Left ventricle myocardium superior (tissue), 1 donor: ENCODE measurements at regions not wholly inside any gene's neighbourhood (a gene's known extent, or its start where the extent isn't known, plus 50 kb on each side); places are given as distances from the start of the nearest gene placed in this dataset.
"Not testable (repeated sequence)": the region's sequence is repeated elsewhere in the genome, so short reads cannot be mapped to it uniquely, and the experiment has no call there.

Experiments used
- ATAC-seq: fragments of 200-7000 bp; cut with Tn5 transposase; one replicate; pipeline ENCODE4 v1.9.1; 2020; ENCODE audit warnings: mild to moderate bottlenecking, moderate library complexity
- DNase-seq: peaks from one replicate; pipeline ENCODE4 v3.0.0-alpha.2; 2020
- intact Hi-C: fragments of 100-400 bp; cut with micrococcal nuclease; formaldehyde crosslinking; loops from one replicate; pipeline ENCODE4 v1.11.0; 2022
- donor health status: DM: no; HTN: yes; CAD: no; lungs with severe emphysema.

- ATAC-seq (no peak), DNase-seq (no peak)
- intact Hi-C loops, result no loop called here
These were observed 1524.9 kb downstream of the BRD1 start for GRCh38 chr22:48302657-48303368.

DNA sequence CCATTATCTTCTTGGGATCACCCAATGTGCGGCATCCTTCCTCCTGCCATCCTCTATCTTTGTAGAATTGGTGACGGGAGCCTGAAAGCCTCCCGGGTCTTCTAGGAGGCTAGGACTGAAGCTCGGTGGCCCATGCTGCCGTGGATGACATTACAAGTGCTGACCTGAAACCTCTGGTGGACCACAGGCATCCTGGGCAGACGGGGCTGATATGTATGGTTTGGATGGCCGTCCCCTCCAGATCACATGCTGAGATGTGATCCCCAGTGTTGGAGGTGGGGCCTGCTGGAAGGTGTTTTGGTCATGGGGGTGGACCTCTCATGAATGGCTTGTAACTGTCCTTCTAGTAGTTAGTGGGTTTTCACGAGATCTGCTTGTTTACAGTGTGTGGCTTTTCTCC lies 1525.8 kb downstream of the BRD1 start:
- ATAC-seq, result no peak
- DNase-seq, result no peak
- intact Hi-C loops, result no loop called here

GRCh38 chr22:48301421-48301820 lies 1526.3 kb downstream of the BRD1 start:
- DNase-seq (no peak), ATAC-seq (no peak)
- intact Hi-C loops, result no loop called here

DNA sequence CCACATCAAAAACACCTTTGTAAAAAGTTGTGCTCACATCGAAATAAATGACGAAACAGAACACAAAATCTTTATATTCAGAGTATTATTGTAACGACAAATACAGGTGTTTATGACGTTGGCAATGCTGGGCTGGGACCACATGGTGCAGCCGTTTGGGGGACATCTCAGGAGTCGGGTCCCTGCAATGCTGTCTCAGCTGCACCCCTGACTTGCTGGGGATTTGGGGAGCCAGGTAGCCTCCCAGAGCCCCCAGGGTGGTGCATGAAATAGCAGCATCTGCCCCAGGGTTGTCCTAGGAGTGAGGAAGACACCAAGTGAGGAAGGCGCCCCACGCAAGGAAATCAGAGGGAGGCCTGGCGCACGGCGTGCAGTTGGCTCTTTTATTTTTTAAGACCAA lies 1526.8 kb downstream of the BRD1 start:
- ATAC-seq (no peak), DNase-seq (no peak)
- intact Hi-C loops, result no loop called here

- DNase-seq, result no peak
These were observed 1527.9 kb downstream of the BRD1 start for GRCh38 chr22:48299801-48300200.

GRCh38 chr22:48299124-48299523 lies 1528.5 kb downstream of the BRD1 start:
- DNase-seq, result no peak
- intact Hi-C loops, result no loop called here
- ATAC-seq, result no peak

More at GRCh38 chr22:48299801-48300200, 1527.9 kb downstream of the BRD1 start:
- intact Hi-C loops, result no loop called here
- ATAC-seq, result no peak

GRCh38 chr22:48297296-48297695 lies 1530.4 kb downstream of the BRD1 start:
- ATAC-seq (no peak), DNase-seq (no peak)
- intact Hi-C loops, result no loop called here

DNA sequence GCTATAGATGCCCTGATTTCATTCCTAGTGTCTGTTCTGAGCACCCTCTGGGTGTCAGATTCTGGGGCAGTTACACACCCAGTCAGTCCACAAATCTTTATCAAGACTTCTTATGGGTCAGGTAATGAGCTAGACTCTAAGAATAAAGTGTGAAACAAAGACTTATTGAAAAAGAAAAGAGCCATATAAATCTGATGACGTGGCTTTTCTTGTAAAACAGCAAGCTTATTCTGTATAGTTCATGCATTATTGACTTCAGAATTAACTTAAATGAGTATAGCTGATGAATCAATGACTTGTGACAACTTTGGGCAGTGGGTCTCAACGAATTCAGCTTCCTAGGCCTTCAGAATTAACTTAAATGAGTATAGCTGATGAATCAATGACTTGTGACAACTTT lies 1527.5 kb downstream of the TBC1D22A start:
- DNase-seq, ATAC-seq, intact Hi-C loops: not testable (repeated sequence)

DNA sequence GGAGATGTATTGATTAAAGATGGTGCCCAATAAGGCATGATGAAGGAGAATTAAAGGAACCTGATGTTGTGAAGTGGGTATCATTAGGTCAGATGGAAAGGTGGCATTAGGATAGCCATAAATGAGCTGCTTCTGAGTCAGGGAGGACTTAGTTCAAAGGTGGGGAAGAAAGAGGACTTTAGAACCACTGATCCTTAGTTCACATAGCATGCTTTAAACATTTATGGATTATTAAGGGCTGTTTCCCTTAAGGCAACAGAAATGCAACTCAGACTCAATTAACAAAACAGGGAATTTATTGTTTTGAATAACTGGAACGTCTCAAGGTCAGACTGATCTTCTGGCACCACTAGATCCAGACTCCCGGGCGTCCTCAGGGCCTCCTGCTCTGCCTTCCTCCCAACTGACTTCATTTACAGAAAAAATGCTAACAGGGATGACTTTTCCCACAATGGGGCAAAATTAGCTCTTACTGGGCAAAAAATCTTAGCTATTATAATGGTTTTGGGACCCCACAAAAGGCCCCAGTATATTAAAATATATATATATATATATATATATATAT lies 1526.0 kb downstream of the TBC1D22A start:
- ATAC-seq (no peak), DNase-seq (no peak)
- intact Hi-C loops, result no loop called here

DNA sequence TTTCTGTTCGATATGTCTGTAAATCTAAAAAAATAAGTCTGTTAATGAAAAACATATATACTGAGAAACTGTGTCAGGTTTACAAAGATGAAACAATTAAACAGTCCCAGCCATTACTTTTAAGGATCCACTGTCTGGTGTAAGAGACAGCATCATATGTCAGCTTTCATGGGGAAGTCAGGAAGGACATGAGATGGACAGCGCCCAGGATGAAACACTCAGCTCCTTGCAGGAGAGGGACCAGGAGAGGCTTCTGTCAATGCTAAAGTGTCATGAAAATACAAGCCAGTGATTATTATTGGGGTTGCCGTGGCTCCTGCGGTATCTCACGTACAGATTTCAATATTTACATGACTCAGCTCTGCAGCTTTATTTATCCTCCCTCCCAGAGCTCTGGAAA lies 1524.6 kb downstream of the TBC1D22A start:
- DNase-seq (no peak), ATAC-seq (no peak)
- intact Hi-C loops, result no loop called here

DNA sequence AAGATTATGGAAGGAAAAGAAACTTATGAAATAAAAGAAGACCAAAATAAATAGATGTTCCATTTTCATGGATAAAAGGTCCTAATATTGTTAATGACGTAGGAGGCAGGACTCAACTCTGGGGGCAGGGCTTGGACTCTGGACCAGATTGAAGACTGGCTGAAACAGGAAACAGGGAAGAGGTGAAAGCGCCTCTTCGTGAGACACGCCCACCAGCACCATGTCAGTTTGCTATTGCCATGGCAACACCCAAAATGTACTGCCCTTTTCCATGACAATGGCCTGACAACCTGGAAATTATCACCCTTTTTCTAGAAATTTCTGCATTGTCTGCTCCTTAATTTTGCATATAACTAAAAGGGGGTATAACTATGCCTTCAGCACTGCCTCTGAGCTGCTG lies 1522.2 kb downstream of the TBC1D22A start:
- intact Hi-C loops, result no loop called here
- ATAC-seq (no peak), DNase-seq (no peak)

GRCh38 chr22:48282804-48283203 lies 1520.4 kb downstream of the TBC1D22A start:
- ATAC-seq (no peak), DNase-seq (no peak)
- intact Hi-C loops, result no loop called here

GRCh38 chr22:48279461-48279756 lies 1517.0 kb downstream of the TBC1D22A start:
- no peak for ATAC-seq
- DNase-seq, result no peak
- intact Hi-C loops, result no loop called here

DNA sequence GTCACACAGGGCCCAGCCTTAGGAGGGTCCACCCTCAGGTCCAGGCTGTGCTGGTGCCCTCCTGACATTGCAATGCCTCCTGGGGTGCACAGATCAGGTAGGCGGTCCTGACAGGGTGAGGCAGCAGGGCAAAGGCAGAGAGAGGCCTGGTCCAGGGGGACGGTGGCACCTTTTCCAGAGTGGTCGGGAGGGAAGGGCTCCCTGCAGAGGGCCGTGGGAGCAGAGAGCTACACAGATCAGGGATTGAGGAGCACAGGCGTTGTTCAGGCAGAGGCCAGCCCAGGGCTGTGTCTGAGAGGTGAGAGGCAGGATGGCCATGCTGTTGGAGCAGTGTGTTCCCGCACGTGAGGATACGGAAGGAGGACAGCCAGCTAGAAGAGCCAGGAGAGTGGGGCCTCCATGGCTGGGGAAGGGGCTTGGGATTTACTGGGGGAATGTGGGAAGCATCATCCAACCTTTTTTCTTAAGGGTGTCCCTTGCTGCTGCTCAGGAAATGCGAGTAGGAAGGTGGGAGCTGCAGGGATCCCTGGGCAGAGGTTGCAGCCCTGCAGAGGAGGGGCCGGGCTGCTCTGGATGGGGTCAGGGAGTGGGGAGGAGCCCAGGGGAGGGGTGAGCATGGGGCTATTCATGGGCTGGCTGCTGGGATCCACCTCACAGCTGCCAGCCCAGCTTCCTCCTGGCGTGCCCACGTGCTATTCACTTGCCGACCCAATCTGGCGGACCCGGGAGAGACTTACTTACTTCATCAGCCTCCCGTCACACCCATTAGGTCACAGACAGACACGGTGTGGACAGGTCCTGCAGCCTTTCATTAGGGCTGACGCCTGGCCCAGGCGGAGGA lies 1516.4 kb downstream of the TBC1D22A start:
- no peak for DNase-seq
- intact Hi-C loops, result no loop called here
- no peak for ATAC-seq

DNA sequence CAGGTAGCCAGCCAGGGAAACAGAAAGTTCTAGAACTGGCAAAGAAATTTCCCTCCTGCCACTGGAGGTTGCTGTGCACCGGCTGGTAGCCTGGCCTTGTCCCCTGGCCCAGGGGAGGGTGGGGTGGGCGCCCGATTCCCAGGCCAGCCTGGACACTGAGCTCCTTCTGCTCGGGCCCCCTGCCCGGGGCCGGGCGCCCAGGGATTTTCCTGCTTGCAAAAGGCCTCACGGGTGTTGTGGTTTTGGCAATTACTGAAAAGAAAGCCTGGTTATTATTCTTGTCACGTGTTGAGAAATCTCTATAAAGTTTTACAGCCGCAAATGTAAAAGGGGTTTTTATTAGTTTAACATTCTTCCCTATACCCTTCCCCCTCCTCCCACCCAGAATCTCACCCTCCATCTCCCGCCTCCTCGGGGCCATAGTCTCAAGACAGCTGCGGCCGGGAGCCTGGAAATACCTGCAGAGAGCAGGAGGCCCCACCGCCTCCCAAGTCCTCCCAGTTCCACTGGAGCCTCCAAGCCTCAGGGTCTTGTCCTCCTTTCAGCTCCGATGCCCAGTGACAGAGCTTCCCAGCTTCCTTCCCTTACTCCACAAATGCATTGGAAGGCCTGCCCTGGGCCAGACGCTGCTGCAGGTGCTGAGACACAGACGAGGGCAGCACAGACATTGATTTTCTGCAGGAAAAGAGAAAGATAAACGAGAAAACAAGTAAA lies 1515.6 kb downstream of the TBC1D22A start:
- ATAC-seq, result no peak
- no peak for DNase-seq
- intact Hi-C loops, result no loop called here

DNA sequence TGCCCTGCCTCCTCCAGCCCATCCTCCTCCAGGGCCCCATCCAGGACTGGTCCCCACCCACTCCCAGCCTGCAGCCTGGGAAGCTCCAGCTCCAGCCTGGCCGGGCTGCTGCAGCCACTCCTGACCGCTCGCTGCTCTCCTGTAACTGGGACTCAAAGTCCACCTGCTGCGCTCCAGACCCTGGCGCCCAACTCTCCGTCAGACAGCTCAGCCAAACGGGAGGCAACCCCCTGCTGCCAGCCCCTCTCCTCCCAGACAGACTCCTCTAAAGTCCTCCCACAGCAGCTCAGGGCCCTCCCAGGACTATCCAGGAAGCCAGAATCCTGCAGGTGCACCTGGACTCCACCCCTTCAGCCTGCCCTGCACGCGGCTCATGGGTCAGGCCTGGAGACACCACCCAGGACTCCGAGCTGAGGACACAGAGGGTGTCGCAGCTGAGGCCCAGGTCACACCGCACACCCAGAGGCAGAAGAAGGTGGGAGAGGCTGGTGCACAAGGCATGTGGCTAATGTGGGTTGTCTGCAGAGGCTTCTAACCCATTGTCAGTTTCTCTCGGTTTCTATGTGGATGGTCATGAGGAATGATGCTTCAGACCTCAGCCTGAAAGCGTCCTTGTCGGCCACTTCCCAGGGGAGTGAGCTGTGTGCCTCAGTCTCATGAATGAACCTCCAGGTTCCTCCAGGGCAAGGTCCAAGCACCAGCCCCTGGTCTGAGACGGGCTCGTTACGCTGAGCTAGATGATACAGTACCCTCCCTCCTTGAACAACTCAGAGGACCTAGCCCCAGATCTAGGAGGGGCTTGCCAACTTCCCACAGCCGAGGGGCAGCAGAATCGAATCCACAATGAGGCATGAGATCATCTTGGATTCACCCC lies 1514.8 kb downstream of the TBC1D22A start:
- ATAC-seq (no peak), DNase-seq (no peak)
- intact Hi-C loops, result no loop called here

DNA sequence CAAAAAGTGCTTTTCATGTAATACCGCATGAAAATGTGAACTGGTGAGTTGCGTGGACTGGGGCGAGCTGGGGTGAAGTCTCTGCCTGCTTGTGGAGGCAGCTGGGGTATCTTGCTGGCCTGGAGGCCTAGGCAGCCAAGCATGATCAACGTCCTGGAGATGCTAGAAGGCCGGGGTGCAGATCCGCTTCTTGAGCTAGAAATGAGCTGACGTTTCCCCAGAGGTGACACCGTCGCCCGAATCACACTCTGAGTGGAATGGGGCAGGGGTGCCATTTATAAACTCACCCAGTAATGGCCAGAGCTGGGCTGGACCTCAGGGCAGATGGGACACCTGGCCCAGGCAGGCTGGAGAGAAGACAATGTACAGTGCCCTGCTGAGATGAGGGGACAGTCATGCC lies 1513.0 kb downstream of the TBC1D22A start:
- intact Hi-C loops, result no loop called here
- ATAC-seq (no peak), DNase-seq (no peak)

DNA sequence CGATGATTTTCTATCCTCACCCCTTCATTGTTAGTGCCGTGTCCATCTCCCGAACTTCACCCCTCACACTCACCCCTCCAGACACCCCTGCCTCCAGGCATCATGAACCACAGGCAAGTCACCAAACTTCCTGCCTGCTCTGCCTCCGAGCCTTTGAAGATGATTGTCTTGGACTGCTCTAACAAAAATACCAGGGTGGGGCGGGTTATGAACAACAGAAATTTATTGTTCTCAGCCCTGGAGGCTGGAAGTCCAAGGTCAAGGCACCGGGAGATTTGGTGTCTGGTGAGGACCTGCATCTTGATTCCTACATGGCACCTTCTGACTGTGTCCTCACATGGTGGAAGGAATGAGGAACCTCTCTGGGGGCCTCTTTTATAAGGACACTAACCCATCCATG lies 1508.3 kb downstream of the TBC1D22A start:
- intact Hi-C loops, result no loop called here
- no peak for ATAC-seq
- no peak for DNase-seq
